Activated CD8-positive, alpha-beta memory T cell treated with anti-CD3 and anti-CD28 coated beads for 24 hours (primary cell): ENCODE measurements at regions not wholly inside any gene's neighbourhood (a gene's known extent, or its start where the extent isn't known, plus 50 kb on each side); places are given as distances from the start of the nearest gene placed in this dataset.

Experiments
- DNase-seq: peaks from one replicate; pipeline ENCODE4 v3.0.0-alpha.2; 2020

GRCh38 chrX:39452401-39452800 is 645.4 kb downstream of the BCOR start:
- DNase-seq: no peak

GRCh38 chrX:39453889-39454621 is 643.7 kb downstream of the BCOR start:
- DNase-seq: no peak

DNA sequence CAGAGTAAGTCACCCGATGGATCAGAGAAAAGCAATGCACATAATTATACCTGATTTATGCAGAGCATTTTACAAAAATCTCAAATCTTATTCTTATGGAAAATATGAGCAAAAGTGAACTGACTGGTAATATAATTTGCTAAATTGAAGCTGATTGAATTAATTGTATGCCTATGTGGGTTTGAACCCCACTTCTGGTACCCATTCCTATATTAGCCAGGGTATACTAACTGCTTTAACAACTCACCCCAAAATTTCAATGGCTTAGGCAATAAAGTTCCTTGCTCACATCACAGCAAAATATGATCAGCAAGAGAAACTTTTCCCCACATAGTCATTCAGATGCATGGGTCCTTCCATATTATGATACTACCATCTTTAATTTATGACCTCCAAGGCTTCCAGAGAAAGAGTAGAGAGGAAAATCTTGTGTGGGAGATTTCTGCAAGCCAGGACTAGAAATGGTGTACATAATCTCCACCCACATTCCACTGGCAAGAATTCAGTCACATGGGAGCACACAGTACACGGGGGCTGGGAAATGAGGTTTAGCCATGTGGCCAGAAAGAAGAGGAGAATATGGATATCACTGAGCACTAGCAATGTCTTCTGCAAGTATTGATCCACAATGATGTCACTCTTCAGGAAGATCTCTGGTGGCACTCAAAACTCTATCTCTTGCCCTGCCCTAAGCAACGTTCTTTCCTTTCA is 640.7 kb downstream of the BCOR start:
- DNase-seq: no peak

DNA sequence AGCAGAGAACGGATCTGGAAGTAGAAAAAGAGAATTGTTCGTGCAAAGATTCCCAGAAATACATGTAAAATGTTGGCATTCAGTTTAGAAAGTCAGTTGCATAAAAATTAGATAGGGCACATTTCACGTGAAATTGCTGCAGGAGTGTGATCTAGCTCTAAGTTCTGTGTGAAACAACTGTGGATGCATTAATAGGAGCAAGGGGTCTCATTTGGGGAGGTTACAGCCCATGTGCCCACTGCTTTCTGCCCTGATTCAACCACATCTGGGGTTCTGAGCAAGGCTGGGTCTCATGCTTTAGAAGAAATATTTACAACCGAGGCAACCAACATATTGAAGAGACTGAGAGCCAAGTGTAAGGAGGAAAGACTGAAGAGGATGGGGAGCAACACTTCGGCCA is 639.0 kb downstream of the BCOR start:
- DNase-seq: no peak

- DNase-seq: no peak
These were observed 638.6 kb downstream of the BCOR start for GRCh38 chrX:39459204-39459603.

GRCh38 chrX:39459952-39460351 is 637.8 kb downstream of the BCOR start:
- DNase-seq: no peak

DNA sequence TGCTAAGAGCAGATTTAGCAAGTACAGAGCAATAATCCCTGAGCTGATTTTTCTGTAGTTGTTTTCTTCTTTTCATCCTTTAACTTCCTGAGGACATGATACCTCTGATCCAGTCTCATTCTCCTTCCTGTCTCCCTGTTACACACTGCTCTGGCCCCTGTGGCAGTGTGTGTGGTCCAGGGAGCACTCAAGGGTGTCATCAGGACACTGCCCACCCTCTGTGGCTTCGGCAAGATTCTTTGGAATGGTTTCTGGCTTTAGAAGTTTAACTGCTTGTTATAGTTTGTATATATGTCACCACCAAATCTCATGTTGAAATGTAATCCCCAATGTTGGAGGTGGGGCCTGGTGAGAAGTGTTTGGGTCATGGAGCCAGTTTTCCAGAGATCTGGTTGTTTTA is 637.3 kb downstream of the BCOR start:
- DNase-seq: no peak

DNA sequence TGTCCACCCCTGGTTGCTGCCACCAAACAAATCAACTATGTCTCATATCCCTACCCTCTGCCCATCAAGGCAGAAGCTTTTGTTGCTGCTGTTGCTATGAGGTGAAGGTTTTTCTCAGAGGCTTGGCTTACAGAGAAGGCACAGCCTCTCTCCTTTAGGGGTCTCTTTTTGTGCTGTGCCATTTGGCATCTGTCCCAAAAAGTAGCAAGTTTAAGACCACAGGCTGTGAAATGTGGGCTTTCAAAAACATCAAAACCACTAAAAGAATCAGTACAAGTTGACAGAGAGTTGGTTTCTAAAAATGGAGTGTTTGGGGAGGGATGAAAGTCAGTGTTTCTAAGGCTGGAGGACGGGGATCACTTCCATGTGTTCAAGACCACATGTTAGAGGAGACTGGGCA is 634.9 kb downstream of the BCOR start:
- DNase-seq: no peak

- no peak for DNase-seq
These were observed 633.5 kb downstream of the BCOR start for GRCh38 chrX:39464253-39464652.

GRCh38 chrX:39465467-39465866 is 632.3 kb downstream of the BCOR start:
- DNase-seq: no peak

DNA sequence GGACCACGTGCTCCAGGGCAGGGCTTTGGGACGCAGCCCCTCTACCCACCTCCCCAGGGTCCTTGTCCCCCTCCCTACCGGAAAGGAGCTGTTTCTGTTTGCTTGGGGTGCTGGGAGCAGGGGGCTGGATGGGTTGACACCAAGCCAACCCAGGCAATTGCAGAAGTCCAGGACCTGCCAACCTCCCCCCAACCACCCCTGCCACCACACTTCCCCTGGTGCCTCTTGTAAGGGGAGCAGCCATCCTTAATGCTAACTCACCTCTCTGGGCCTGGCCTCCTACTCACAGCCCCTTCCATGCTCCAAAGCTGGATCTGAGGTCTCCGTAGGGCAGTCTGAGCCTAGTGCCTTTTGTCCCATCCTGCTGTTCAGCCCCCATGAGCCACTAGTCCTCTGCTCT is 631.9 kb downstream of the BCOR start:
- DNase-seq: no peak

GRCh38 chrX:39469126-39469525 is 628.6 kb downstream of the BCOR start:
- no peak for DNase-seq

GRCh38 chrX:39470588-39471407 is 627.0 kb downstream of the BCOR start:
- DNase-seq: no peak

- DNase-seq: no peak
These were observed 625.6 kb downstream of the BCOR start for GRCh38 chrX:39472161-39472560.

- DNase-seq: no peak
These were observed 623.9 kb downstream of the BCOR start for GRCh38 chrX:39473812-39474211.

GRCh38 chrX:39475372-39475771 is 622.4 kb downstream of the BCOR start:
- DNase-seq: no peak

GRCh38 chrX:39476604-39477021 is 621.1 kb downstream of the BCOR start:
- DNase-seq: no peak

DNA sequence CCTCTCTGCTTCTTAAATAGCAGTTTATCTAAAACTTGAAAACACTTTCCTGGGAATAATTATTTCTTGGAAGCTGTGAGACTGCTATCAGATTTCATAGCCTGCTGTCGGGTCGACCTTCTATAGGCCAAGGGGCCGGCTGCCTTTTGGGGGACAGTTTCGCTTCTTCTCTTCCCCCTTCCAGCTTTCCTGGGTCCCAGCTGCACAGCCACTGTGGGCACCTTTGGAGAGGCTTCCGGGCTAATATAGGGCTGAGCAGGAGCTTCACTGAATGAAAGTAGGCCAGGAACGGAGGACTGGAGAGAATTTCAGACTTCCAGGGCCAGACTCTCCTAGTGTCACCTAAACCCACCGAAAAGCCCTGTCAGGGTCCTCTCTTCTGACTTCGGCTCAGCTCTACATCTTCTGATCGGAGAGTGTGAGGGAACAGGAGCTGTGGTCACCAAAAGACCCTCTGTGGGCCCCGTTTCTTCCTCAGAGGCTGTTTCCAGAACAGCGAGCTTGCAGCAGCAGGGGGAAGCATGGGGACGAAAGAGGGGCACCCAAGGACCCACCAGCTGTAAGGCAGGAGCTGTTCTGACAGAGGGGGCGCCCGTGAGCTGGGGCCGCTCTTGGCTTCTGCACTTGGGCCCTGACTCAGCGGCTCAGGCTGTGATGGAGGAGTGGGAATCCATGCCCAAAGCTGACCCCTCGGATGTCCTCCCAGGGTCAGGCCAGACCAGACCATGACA is 620.6 kb downstream of the BCOR start:
- peak; percentile 63 for DNase-seq

DNA sequence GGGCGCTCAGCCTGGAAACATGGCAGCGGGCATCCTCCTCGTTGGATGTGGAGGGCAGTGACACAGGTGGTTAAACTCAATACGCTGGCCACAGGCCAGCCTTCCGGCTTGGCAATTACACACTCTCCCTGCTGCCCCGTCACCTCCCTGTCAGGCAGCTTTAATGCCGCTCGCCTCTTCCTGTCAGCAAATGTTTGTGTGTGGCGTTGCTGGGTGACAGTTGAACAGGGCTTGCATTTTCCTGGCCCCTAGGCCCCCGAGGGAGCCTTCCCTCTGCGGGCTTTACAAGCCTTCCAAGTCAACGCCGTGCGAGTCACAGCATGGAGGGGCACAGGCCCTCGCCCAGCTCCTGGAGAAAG is 620.0 kb downstream of the BCOR start:
- DNase-seq: no peak

- DNase-seq: no peak
These were observed 617.9 kb downstream of the BCOR start for GRCh38 chrX:39479856-39480255.

DNA sequence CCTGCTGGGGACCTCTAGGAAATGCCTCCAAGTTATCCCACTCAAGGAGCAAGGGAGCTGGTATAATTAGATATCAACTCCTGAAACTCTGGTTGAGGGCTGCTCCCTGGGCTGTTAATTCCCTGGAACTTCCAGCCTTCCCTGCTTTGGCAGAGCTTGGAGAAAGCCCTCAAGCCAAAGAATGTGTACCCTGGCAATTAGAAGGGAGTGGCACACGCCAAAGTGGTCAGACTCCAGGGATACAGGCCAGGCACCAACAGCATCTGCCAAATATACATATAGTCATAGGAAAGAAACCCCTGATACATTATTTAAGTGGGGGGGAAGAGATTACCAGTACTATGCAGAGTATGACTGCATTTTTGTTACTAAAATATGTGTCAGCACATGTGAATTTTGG is 616.8 kb downstream of the BCOR start:
- DNase-seq: no peak

- no peak for DNase-seq
These were observed 616.1 kb downstream of the BCOR start for GRCh38 chrX:39481621-39482020.
